ENCODE measurements at regions not wholly inside any gene's neighbourhood (a gene's known extent, or its start where the extent isn't known, plus 50 kb on each side); places are given as distances from the start of the nearest gene placed in this dataset.

DNA sequence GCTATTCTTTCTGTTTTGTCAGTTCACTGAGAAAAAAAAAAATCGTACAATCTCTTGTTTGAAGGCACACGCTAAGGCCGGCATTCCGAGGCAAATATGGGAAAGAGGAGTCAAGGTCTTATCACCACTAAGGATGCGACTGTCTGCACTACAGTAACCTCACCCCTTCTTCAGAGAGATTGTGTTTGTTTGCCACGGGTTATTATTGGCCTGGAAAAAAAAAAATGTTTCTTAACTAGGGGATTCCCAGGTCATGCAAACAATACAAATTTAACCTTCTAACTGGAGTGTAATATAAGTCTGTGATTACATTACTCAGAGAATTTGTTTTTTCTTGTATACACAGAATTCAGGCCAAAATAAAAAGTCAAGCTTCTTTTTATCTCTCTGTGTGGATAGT is 168.3 kb downstream of the TMA16 start:
- no peaks in the 10 kb centered on the region for H3K4me1 Mint-ChIP-seq
- no peak overlapping the region for H3K27ac Mint-ChIP-seq
- ChIA-PET CTCF (interaction anchor here (0.6 kb wide), 1 partner anchor 107 kb away, joined by 3 read pairs; no protein-coding TSS in a partner anchor), POLR2A (interaction anchor here (0.7 kb wide), 2 partner anchors 68 to 82 kb away, joined by 3 read pairs; no protein-coding TSS in a partner anchor)
- no peaks in the 10 kb centered on the region for H3K27me3 Mint-ChIP-seq (ENCODE audit: low read depth)
- H3K9me3 Mint-ChIP-seq = peaks cover 22% of the 10 kb centered on the region
- DNase-seq (ENCODE audit: low spot score) = no peak
- TF ChIP-seq ZNF219 (CRISPR knock-in tag; IDR thresholded peaks at IDR 0.05; ENCODE audit: borderline replicate concordance) = no peak
- TF ChIP-seq, protein P1, sequence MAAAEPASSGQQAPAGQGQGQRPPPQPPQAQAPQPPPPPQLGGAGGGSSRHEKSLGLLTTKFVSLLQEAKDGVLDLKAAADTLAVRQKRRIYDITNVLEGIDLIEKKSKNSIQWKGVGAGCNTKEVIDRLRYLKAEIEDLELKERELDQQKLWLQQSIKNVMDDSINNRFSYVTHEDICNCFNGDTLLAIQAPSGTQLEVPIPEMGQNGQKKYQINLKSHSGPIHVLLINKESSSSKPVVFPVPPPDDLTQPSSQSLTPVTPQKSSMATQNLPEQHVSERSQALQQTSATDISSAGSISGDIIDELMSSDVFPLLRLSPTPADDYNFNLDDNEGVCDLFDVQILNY (CRISPR knock-in tag; IDR thresholded peaks at IDR 0.05) = no peak
- TF ChIP-seq, protein P2, sequence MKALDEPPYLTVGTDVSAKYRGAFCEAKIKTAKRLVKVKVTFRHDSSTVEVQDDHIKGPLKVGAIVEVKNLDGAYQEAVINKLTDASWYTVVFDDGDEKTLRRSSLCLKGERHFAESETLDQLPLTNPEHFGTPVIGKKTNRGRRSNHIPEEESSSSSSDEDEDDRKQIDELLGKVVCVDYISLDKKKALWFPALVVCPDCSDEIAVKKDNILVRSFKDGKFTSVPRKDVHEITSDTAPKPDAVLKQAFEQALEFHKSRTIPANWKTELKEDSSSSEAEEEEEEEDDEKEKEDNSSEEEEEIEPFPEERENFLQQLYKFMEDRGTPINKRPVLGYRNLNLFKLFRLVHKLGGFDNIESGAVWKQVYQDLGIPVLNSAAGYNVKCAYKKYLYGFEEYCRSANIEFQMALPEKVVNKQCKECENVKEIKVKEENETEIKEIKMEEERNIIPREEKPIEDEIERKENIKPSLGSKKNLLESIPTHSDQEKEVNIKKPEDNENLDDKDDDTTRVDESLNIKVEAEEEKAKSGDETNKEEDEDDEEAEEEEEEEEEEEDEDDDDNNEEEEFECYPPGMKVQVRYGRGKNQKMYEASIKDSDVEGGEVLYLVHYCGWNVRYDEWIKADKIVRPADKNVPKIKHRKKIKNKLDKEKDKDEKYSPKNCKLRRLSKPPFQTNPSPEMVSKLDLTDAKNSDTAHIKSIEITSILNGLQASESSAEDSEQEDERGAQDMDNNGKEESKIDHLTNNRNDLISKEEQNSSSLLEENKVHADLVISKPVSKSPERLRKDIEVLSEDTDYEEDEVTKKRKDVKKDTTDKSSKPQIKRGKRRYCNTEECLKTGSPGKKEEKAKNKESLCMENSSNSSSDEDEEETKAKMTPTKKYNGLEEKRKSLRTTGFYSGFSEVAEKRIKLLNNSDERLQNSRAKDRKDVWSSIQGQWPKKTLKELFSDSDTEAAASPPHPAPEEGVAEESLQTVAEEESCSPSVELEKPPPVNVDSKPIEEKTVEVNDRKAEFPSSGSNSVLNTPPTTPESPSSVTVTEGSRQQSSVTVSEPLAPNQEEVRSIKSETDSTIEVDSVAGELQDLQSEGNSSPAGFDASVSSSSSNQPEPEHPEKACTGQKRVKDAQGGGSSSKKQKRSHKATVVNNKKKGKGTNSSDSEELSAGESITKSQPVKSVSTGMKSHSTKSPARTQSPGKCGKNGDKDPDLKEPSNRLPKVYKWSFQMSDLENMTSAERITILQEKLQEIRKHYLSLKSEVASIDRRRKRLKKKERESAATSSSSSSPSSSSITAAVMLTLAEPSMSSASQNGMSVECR (CRISPR knock-in tag; IDR thresholded peaks at IDR 0.05; ENCODE audit: borderline replicate concordance) = no peak
- no peak for TF ChIP-seq CREB1 (CRISPR knock-in tag; IDR thresholded peaks at IDR 0.05)
- TF ChIP-seq, protein P3, sequence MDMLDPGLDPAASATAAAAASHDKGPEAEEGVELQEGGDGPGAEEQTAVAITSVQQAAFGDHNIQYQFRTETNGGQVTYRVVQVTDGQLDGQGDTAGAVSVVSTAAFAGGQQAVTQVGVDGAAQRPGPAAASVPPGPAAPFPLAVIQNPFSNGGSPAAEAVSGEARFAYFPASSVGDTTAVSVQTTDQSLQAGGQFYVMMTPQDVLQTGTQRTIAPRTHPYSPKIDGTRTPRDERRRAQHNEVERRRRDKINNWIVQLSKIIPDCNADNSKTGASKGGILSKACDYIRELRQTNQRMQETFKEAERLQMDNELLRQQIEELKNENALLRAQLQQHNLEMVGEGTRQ (CRISPR knock-in tag; IDR thresholded peaks at IDR 0.05) = no peak
- TF ChIP-seq TCF7 (CRISPR knock-in tag; IDR thresholded peaks at IDR 0.05; ENCODE audit: low read depth) = no peak
- TF ChIP-seq ATF1 (CRISPR knock-in tag; IDR thresholded peaks at IDR 0.05) = no peak
- TF ChIP-seq NFATC4 (CRISPR knock-in tag; IDR thresholded peaks at IDR 0.05) = no peak
- no peak for TF ChIP-seq TP53 (CRISPR knock-in tag; IDR thresholded peaks at IDR 0.05)
- TF ChIP-seq, protein P4, sequence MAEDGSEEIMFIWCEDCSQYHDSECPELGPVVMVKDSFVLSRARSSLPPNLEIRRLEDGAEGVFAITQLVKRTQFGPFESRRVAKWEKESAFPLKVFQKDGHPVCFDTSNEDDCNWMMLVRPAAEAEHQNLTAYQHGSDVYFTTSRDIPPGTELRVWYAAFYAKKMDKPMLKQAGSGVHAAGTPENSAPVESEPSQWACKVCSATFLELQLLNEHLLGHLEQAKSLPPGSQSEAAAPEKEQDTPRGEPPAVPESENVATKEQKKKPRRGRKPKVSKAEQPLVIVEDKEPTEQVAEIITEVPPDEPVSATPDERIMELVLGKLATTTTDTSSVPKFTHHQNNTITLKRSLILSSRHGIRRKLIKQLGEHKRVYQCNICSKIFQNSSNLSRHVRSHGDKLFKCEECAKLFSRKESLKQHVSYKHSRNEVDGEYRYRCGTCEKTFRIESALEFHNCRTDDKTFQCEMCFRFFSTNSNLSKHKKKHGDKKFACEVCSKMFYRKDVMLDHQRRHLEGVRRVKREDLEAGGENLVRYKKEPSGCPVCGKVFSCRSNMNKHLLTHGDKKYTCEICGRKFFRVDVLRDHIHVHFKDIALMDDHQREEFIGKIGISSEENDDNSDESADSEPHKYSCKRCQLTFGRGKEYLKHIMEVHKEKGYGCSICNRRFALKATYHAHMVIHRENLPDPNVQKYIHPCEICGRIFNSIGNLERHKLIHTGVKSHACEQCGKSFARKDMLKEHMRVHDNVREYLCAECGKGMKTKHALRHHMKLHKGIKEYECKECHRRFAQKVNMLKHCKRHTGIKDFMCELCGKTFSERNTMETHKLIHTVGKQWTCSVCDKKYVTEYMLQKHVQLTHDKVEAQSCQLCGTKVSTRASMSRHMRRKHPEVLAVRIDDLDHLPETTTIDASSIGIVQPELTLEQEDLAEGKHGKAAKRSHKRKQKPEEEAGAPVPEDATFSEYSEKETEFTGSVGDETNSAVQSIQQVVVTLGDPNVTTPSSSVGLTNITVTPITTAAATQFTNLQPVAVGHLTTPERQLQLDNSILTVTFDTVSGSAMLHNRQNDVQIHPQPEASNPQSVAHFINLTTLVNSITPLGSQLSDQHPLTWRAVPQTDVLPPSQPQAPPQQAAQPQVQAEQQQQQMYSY (CRISPR knock-in tag; IDR thresholded peaks at IDR 0.05) = no peak
- TF ChIP-seq JAZF1 (CRISPR knock-in tag; IDR thresholded peaks at IDR 0.05) = no peak
- TF ChIP-seq, protein P5, sequence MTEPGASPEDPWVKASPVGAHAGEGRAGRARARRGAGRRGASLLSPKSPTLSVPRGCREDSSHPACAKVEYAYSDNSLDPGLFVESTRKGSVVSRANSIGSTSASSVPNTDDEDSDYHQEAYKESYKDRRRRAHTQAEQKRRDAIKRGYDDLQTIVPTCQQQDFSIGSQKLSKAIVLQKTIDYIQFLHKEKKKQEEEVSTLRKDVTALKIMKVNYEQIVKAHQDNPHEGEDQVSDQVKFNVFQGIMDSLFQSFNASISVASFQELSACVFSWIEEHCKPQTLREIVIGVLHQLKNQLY (CRISPR knock-in tag; IDR thresholded peaks at IDR 0.05) = no peak
- TF ChIP-seq, protein P6, sequence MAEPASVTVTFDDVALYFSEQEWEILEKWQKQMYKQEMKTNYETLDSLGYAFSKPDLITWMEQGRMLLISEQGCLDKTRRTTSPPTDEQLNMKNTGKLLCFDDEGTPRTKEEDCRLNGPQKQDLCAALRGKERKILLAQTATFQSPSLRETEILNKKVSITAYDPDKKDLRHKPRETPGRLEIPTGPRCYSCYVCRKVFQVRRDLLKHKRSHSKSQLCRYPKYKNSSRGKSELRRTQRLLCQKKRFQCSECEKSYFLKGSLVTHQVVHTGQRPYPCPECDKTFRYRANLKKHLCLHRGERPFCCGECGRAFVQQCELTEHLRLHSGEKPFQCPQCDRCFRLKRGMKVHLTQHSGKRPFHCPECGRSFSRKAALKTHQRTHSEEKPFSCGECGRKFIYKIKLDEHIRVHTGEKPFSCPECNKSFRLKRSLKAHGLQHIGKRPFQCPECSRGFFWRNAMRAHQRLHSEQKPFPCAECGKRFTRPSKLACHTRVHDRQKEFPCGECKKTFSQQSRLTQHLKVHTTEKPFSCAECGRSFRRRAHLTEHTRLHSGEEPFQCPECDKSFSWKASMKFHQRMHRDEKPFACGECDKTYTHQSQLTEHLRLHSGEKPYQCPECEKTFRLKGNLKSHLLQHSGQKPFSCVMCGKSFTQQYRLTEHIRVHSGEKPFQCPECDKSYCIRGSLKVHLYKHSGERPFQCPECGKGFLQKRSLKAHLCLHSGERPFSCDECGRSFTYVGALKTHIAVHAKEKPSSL (CRISPR knock-in tag; conservative IDR thresholded peaks at IDR 0.05) = no peak
- TF ChIP-seq, protein P7, sequence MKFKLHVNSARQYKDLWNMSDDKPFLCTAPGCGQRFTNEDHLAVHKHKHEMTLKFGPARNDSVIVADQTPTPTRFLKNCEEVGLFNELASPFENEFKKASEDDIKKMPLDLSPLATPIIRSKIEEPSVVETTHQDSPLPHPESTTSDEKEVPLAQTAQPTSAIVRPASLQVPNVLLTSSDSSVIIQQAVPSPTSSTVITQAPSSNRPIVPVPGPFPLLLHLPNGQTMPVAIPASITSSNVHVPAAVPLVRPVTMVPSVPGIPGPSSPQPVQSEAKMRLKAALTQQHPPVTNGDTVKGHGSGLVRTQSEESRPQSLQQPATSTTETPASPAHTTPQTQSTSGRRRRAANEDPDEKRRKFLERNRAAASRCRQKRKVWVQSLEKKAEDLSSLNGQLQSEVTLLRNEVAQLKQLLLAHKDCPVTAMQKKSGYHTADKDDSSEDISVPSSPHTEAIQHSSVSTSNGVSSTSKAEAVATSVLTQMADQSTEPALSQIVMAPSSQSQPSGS (CRISPR knock-in tag; IDR thresholded peaks at IDR 0.05; ENCODE audit: borderline replicate concordance, low read depth) = no peak
- TF ChIP-seq ZNF423 (CRISPR knock-in tag; IDR thresholded peaks at IDR 0.05) = no peak
- no peak for TF ChIP-seq GTF2I (CRISPR knock-in tag; conservative IDR thresholded peaks at IDR 0.05)
- no peak for ATAC-seq
- H3K36me3 Mint-ChIP-seq = no peaks in the 10 kb centered on the region
- no peak overlapping the region for H3K4me3 Mint-ChIP-seq

Measured in WTC11 (cell line).